ENCODE measurements at regions not wholly inside any gene's neighbourhood (a gene's known extent, or its start where the extent isn't known, plus 50 kb on each side); places are given as distances from the start of the nearest gene placed in this dataset.
"Not testable (repeated sequence)": the region's sequence is repeated elsewhere in the genome, so short reads cannot be mapped to it uniquely, and the experiment has no call there.

GRCh38 chr11:29142573-29142972 is 874.3 kb downstream of the KCNA4 start:
- TF ChIP-seq POLR2AphosphoS5 (IDR thresholded peaks at IDR 0.05; ENCODE audit: low read depth, low read length); POLR2A (IDR thresholded peaks at IDR 0.05; ENCODE audit: low read depth, low read length); TAF1 (IDR thresholded peaks at IDR 0.05; ENCODE audit: low read depth, low read length); SPI1 (IDR thresholded peaks at IDR 0.05; ENCODE audit: low read depth, low read length); POU2F2 (IDR thresholded peaks at IDR 0.05; ENCODE audit: low read depth, low read length); PAX5 (IDR thresholded peaks at IDR 0.05; ENCODE audit: insufficient read depth, low read length, severe bottlenecking): not testable (repeated sequence)
